Globus pallidus (tissue), 1 donor: ENCODE measurements at regions not wholly inside any gene's neighbourhood (a gene's known extent, or its start where the extent isn't known, plus 50 kb on each side); places are given as distances from the start of the nearest gene placed in this dataset.

Experiments
- DNase-seq: peaks from one replicate; pipeline ENCODE4 v3.0.0-alpha.2; 2015; ENCODE audit warnings: low spot score

- no peak for DNase-seq
Measured at GRCh38 chr11:95547186-95547585, 242.4 kb downstream of the FAM76B start.

GRCh38 chr11:95545116-95545875, 244.3 kb downstream of the FAM76B start:
- DNase-seq, result no peak

GRCh38 chr11:95544095-95544856, 245.3 kb downstream of the FAM76B start:
- no peak for DNase-seq

GRCh38 chr11:95542868-95543551, 246.6 kb downstream of the FAM76B start:
- DNase-seq, result no peak

- no peak for DNase-seq
Measured at GRCh38 chr11:95541715-95542114, 247.9 kb downstream of the FAM76B start.

GRCh38 chr11:95536047-95536690, 253.4 kb downstream of the FAM76B start:
- no peak for DNase-seq

GRCh38 chr11:95534809-95535208, 254.8 kb downstream of the FAM76B start:
- no peak for DNase-seq

GRCh38 chr11:95534226-95534625, 255.4 kb downstream of the FAM76B start:
- DNase-seq, result no peak

- DNase-seq, result no peak
Measured at GRCh38 chr11:95531116-95531515, 258.5 kb downstream of the FAM76B start.

- no peak for DNase-seq
Measured at GRCh38 chr11:95524314-95525036, 265.1 kb downstream of the FAM76B start.

- DNase-seq, result no peak
Measured at GRCh38 chr11:95522874-95523273, 266.7 kb downstream of the FAM76B start.

- DNase-seq, result no peak
Measured at GRCh38 chr11:95521862-95522261, 267.7 kb downstream of the FAM76B start.

- DNase-seq, result no peak
Measured at GRCh38 chr11:95521133-95521542, 268.4 kb downstream of the FAM76B start.

GRCh38 chr11:95520369-95521132, 269.0 kb downstream of the FAM76B start:
- no peak for DNase-seq

GRCh38 chr11:95519912-95520311, 269.7 kb downstream of the FAM76B start:
- DNase-seq, result no peak

GRCh38 chr11:95517453-95517852, 272.1 kb downstream of the FAM76B start:
- no peak for DNase-seq

GRCh38 chr11:95516786-95517185, 272.8 kb downstream of the FAM76B start:
- DNase-seq, result no peak

- DNase-seq, result no peak
Measured at GRCh38 chr11:95516175-95516574, 273.4 kb downstream of the FAM76B start.

- DNase-seq, result no peak
Measured at GRCh38 chr11:95515371-95515770, 274.2 kb downstream of the FAM76B start.

- DNase-seq, result no peak
Measured at GRCh38 chr11:95514416-95515110, 275.0 kb downstream of the FAM76B start.
